HepG2 (cell line): ENCODE measurements at regions not wholly inside any gene's neighbourhood (a gene's known extent, or its start where the extent isn't known, plus 50 kb on each side); places are given as distances from the start of the nearest gene placed in this dataset.

Experiments used
- ATAC-seq: fragments of 200-7000 bp; cut with Tn5 transposase; 3 replicates; pipeline ENCODE4 v1.9.1; 2020; ENCODE audit warnings: mild to moderate bottlenecking, moderate library complexity
- BruUV-seq: library from RNA; stranded (reverse); fragments of 400-500 nt; replicated peaks from 2 replicates; lab custom pipeline; 2021; lab: Mats Ljungman, UMichigan
- CTCF ChIA-PET: fragments of 300-600 bp; formaldehyde crosslinking; extraction: SDS; loops from one replicate; lab custom pipeline; 2021; ENCODE audit warnings: low total read pairs, inconsistent platforms, low intra/inter-chr PET ratio; lab: Yijun Ruan, JAX
- POLR2A ChIA-PET: fragments of 350-600 bp; sonication (Branson Sonifier 250); formaldehyde crosslinking; loops from one replicate; lab custom pipeline; 2020; ENCODE audit warnings: antibody characterized with exemption, inconsistent platforms; lab: Yijun Ruan, JAX
- DNase-seq: peaks from one replicate; pipeline ENCODE4 v3.0.0-alpha.2; 2015; ENCODE audit warnings: low spot score
- FAIRE-seq: peaks from 3 replicates; lab custom pipeline; 2011; peaks lifted over from hg19 to GRCh38; lab: Jason Lieb, UNC
- H2AFZ ChIP-seq: one replicate; pipeline ENCODE4 v1.6.1; 2011; ENCODE audit warnings: low read length, inconsistent platforms
- H3K27ac ChIP-seq: fragments of 300-600 bp; 3 replicates; pipeline ENCODE4 v1.8.0; 2011; ENCODE audit warnings: mixed run types, mild to moderate bottlenecking, mixed read lengths, low read length, inconsistent platforms; ENCODE audit not compliant: insufficient read depth; ENCODE audit errors: extremely low read length
- H3K27me3 ChIP-seq, 2 experiments: fragments of 200-600 bp in 1 of 2; 2 replicates in 1 of 2; 3 replicates in 1 of 2; pipeline versions ENCODE4 v1.6.0 to v1.8.0; 2011; ENCODE audit warnings: low read length in 2 of 2, mild to moderate bottlenecking in 2 of 2, moderate library complexity in 2 of 2, inconsistent platforms in 1 of 2; ENCODE audit not compliant: insufficient read depth in 2 of 2, control insufficient read depth in 1 of 2
- H3K36me3 ChIP-seq, 2 experiments: fragments of 200-600 bp in 1 of 2; replicated peaks in 1 of 2; 2 replicates in 1 of 2; 3 replicates in 1 of 2; pipeline versions ENCODE4 v1.5.1 to v1.8.0; 2011; ENCODE audit warnings: low read length in 2 of 2, inconsistent platforms in 1 of 2; ENCODE audit not compliant: insufficient read depth in 2 of 2, control insufficient read depth in 1 of 2
- H3K4me1 ChIP-seq: 2 replicates; pipeline ENCODE4 v1.5.1; 2012; ENCODE audit warnings: low read length, inconsistent platforms; ENCODE audit not compliant: insufficient read depth
- H3K4me2 ChIP-seq: 2 replicates; pipeline ENCODE4 v1.6.0; 2011; ENCODE audit warnings: low read depth, low read length, inconsistent platforms
- H3K4me3 ChIP-seq, 3 experiments: fragments of 200-600 bp in 1 of 3; sonication (generic), shearing (Covaris generic) in 1 of 3; replicated peaks in 1 of 3; 2 replicates each; pipeline ENCODE4 v1.5.1; 2011 to 2016; ENCODE audit warnings: low read length in 3 of 3, inconsistent platforms in 2 of 3, low read depth in 2 of 3, mild to moderate bottlenecking in 2 of 3, control low read depth in 1 of 3, mixed read lengths in 1 of 3; ENCODE audit not compliant: insufficient read depth in 1 of 3
- H3K79me2 ChIP-seq: one replicate; pipeline ENCODE4 v1.6.1; 2011; ENCODE audit warnings: low read length, inconsistent platforms; ENCODE audit not compliant: insufficient read depth
- H3K9ac ChIP-seq: 2 replicates; pipeline ENCODE4 v1.6.0; 2011; ENCODE audit warnings: mild to moderate bottlenecking, low read depth, low read length, inconsistent platforms; ENCODE audit not compliant: insufficient read depth
- H3K9me3 ChIP-seq: 2 replicates; pipeline ENCODE4 v1.5.1; 2012; ENCODE audit warnings: mild to moderate bottlenecking, low read length
- H4K20me1 ChIP-seq: 2 replicates; pipeline ENCODE4 v1.6.0; 2011; ENCODE audit warnings: inconsistent platforms, mild to moderate bottlenecking, low read length, moderate library complexity; ENCODE audit not compliant: insufficient read depth
- ATAD3A ChIP-seq: sonication (generic); formaldehyde crosslinking; IDR thresholded peaks from 2 replicates; pipeline ENCODE4 v1.4.0; 2020; ENCODE audit warnings: missing genetic modification reagents
- BRF2 ChIP-seq: sonication (generic); formaldehyde crosslinking; IDR thresholded peaks from 2 replicates; pipeline ENCODE4 v1.8.1; 2022; ENCODE audit warnings: mild to moderate bottlenecking, missing genetic modification reagents
- CENPT ChIP-seq: sonication (generic); formaldehyde crosslinking; IDR thresholded peaks from 2 replicates; pipeline ENCODE4 v1.8.0; 2022; ENCODE audit warnings: low read depth, mild to moderate bottlenecking, moderate library complexity, missing genetic modification reagents
- DBP ChIP-seq: sonication (generic); formaldehyde crosslinking; IDR thresholded peaks from 2 replicates; pipeline ENCODE4 v1.4.0; 2020; ENCODE audit warnings: missing genetic modification reagents; ENCODE audit errors: not compliant biosample characterization
- IKZF4 ChIP-seq: sonication (generic); formaldehyde crosslinking; IDR thresholded peaks from 2 replicates; pipeline ENCODE4 v1.5.1; 2020; ENCODE audit warnings: borderline replicate concordance, mild to moderate bottlenecking, low read depth, missing genetic modification reagents; ENCODE audit errors: not compliant biosample characterization
- MYC ChIP-seq: sonication (generic); formaldehyde crosslinking; IDR thresholded peaks from 2 replicates; pipeline ENCODE4 v1.9.0; 2021; ENCODE audit warnings: missing genetic modification reagents, borderline replicate concordance
- PRDM15 ChIP-seq: sonication (generic); formaldehyde crosslinking; IDR thresholded peaks from 2 replicates; pipeline ENCODE4 v1.4.0; 2020; ENCODE audit warnings: missing genetic modification reagents
- RARA ChIP-seq: IDR thresholded peaks from 2 replicates; pipeline ENCODE4 v1.6.1; 2016; ENCODE audit warnings: missing genetic modification reagents, missing compliant biosample characterization
- SMYD3 ChIP-seq: sonication (generic); formaldehyde crosslinking; IDR thresholded peaks from 2 replicates; pipeline ENCODE4 v1.8.1; 2023; ENCODE audit warnings: mild to moderate bottlenecking, missing genetic modification reagents
- ZNF235 ChIP-seq: sonication (generic); formaldehyde crosslinking; IDR thresholded peaks from 2 replicates; pipeline ENCODE4 v1.8.1; 2023; ENCODE audit warnings: mild to moderate bottlenecking, missing genetic modification reagents, borderline replicate concordance
- ZNF335 ChIP-seq: sonication (generic); formaldehyde crosslinking; IDR thresholded peaks from 2 replicates; pipeline ENCODE4 v1.4.0; 2020; ENCODE audit warnings: missing genetic modification reagents
- ZNF709 ChIP-seq: sonication (generic); formaldehyde crosslinking; IDR thresholded peaks from 2 replicates; pipeline ENCODE4 v1.5.0; 2020; ENCODE audit warnings: mild to moderate bottlenecking, missing genetic modification reagents
- WGBS: methylation state at CpG from one replicate; pipeline ENCODE4 v1.1.6; 2017; ENCODE audit warnings: low lambda C conversion rate; 5-methylcytosine and 5-hydroxymethylcytosine counted together
- in situ Hi-C: cut with HindIII; loops from 2 replicates; pipeline ENCODE4 v1.10.0; 2017; ENCODE audit warnings: low pct_unique_long_range_greater_than_20kb; ENCODE audit not compliant: extremely low pct_ligation_motif_present
- intact Hi-C: fragments of 100-400 bp; cut with micrococcal nuclease; formaldehyde crosslinking; loops from one replicate; pipeline ENCODE4 v1.10.0; 2022; ENCODE audit not compliant: unreplicated experiment

- no peak for TF ChIP-seq CENPT (CRISPR knock-in tag)
- ATAC-seq (no peak), FAIRE-seq (no peak), DNase-seq (no peak)
- no peak overlapping the region for H3K9ac ChIP-seq
- BruUV-seq = no TSS peak
- in situ Hi-C loops (no loop called here), intact Hi-C loops (no loop called here)
- no peaks in the 10 kb centered on the region for H3K4me1 ChIP-seq
- ChIA-PET CTCF (no interaction called here), POLR2A (no interaction called here)
- peaks cover 0 to 13% of the 10 kb centered on the region in 2 experiments; a peak in 2 of 5 replicates for H3K27me3 ChIP-seq
- no peak overlapping the region for H3K4me3 ChIP-seq
- no peaks in the 10 kb centered on the region for H3K36me3 ChIP-seq
- H4K20me1 ChIP-seq = no peaks in the 10 kb centered on the region
- H3K27ac ChIP-seq = no peak overlapping the region
- no peaks in the 10 kb centered on the region for H3K79me2 ChIP-seq
- no peaks in the 10 kb centered on the region for H3K9me3 ChIP-seq
- H2AFZ ChIP-seq = no peak overlapping the region
- 44% methylated on average over 5 of the region's 8 CpGs for WGBS
- H3K4me2 ChIP-seq = no peak overlapping the region
Measured at GRCh38 chr14:96639550-96639949, 137.4 kb downstream of the PAPOLA start.

GRCh38 chr14:96648506-96649326 is 146.5 kb downstream of the PAPOLA start:
- no peak for ATAC-seq
- intact Hi-C loops = no loop called here
- no peak for TF ChIP-seq IKZF4 (CRISPR knock-in tag)
- TF ChIP-seq ATAD3A (CRISPR knock-in tag) = no peak
- no peak for TF ChIP-seq ZNF235
- no peak for TF ChIP-seq DBP (CRISPR knock-in tag)
- TF ChIP-seq ZNF335 (CRISPR knock-in tag) = no peak
- TF ChIP-seq BRF2 (CRISPR knock-in tag) = no peak
- TF ChIP-seq RARA (CRISPR knock-in tag) = no peak
- TF ChIP-seq MYC (CRISPR knock-in tag) = no peak
- no peak for TF ChIP-seq PRDM15
- no peak for TF ChIP-seq SMYD3 (CRISPR knock-in tag)
- TF ChIP-seq ZNF709 (CRISPR knock-in tag) = no peak

More at GRCh38 chr14:96648506-96649326, 146.5 kb downstream of the PAPOLA start:
- H3K4me3 ChIP-seq = no peak overlapping the region
- no peaks in the 10 kb centered on the region for H3K9me3 ChIP-seq
- no peak overlapping the region for H2AFZ ChIP-seq
- POLR2A ChIA-PET = no interaction called here
- no peak overlapping the region for H3K4me2 ChIP-seq
- in situ Hi-C loops = no loop called here
- DNase-seq (no peak), FAIRE-seq (no peak)
- no peak overlapping the region for H3K27ac ChIP-seq
- H3K79me2 ChIP-seq = no peaks in the 10 kb centered on the region
- no peak overlapping the region for H3K9ac ChIP-seq
- no peaks in the 10 kb centered on the region for H3K36me3 ChIP-seq
- no TSS peak for BruUV-seq
- H3K27me3 ChIP-seq = no peaks in the 10 kb centered on the region; a peak in 1 of 5 replicates
- no peaks in the 10 kb centered on the region for H3K4me1 ChIP-seq
- WGBS = 7% methylated on average over 4 of the region's 5 CpGs
- no peaks in the 10 kb centered on the region for H4K20me1 ChIP-seq
- CTCF ChIA-PET = no interaction called here
